K562 (cell line): ENCODE measurements at regions not wholly inside any gene's neighbourhood (a gene's known extent, or its start where the extent isn't known, plus 50 kb on each side); places are given as distances from the start of the nearest gene placed in this dataset.

Experiments used
- ATAC-seq: fragments of 200-7000 bp; cut with Tn5 transposase; 3 replicates; pipeline ENCODE4 v1.9.1; 2020; ENCODE audit warnings: moderate library complexity
- BruUV-seq: library from RNA; stranded (reverse); fragments of 400-500 nt; replicated peaks from 2 replicates; lab custom pipeline; 2021; lab: Mats Ljungman, UMichigan
- CTCF ChIA-PET: fragments of 300-600 bp; formaldehyde crosslinking; extraction: SDS; loops from one replicate; lab custom pipeline; 2021; ENCODE audit warnings: low intra/inter-chr PET ratio; lab: Yijun Ruan, JAX
- POLR2A ChIA-PET: fragments of 300-600, 350-650 bp; sonication (Branson Sonifier 250); formaldehyde crosslinking; extraction: SDS; loops from one replicate; lab custom pipeline; 2021; ENCODE audit warnings: antibody characterized with exemption, inconsistent platforms; lab: Yijun Ruan, JAX
- DNase-seq, 4 experiments: peaks; one replicate each; pipeline versions ENCODE4 v3.0.0 to v3.0.0-alpha.2; 2011 to 2018; ENCODE audit warnings: low spot score in 3 of 4, mixed read lengths in 3 of 4; ENCODE audit errors: extremely low read depth in 1 of 4
- FAIRE-seq: peaks from 2 replicates; lab custom pipeline; 2011; peaks lifted over from hg19 to GRCh38; lab: Jason Lieb, UNC
- H2AFZ ChIP-seq: 2 replicates; pipeline ENCODE4 v1.6.0; 2011; ENCODE audit warnings: low read depth, low read length, control low read depth, inconsistent platforms
- H3K27ac ChIP-seq: fragments of 200-600 bp; 3 replicates; pipeline ENCODE4 v1.8.0; 2011; ENCODE audit warnings: low read depth, mild to moderate bottlenecking, control low read depth, inconsistent platforms, low read length, moderate library complexity, mixed read lengths; ENCODE audit errors: extremely low read depth
- H3K27me3 ChIP-seq, 2 experiments: fragments of 300-600 bp in 1 of 2; 2 replicates in 1 of 2; 3 replicates in 1 of 2; pipeline versions ENCODE4 v1.6.0 to v1.8.0; 2011; ENCODE audit warnings: inconsistent platforms in 2 of 2, low read length in 2 of 2, mild to moderate bottlenecking in 1 of 2, mixed read lengths in 1 of 2, moderate library complexity in 1 of 2; ENCODE audit not compliant: control insufficient read depth in 2 of 2, insufficient read depth in 2 of 2
- H3K36me3 ChIP-seq: fragments of 300-600 bp; 3 replicates; pipeline ENCODE4 v1.8.0; 2011; ENCODE audit warnings: mild to moderate bottlenecking, low read length, inconsistent platforms; ENCODE audit not compliant: control insufficient read depth, insufficient read depth
- H3K4me1 ChIP-seq, 2 experiments: fragments of 200-600 bp in 1 of 2; replicated peaks in 1 of 2; 2 replicates in 1 of 2; 3 replicates in 1 of 2; pipeline versions ENCODE4 v1.5.1 to v1.8.0; 2011; ENCODE audit warnings: inconsistent platforms in 2 of 2, low read length in 2 of 2, mild to moderate bottlenecking in 1 of 2, mixed read lengths in 1 of 2, moderate library complexity in 1 of 2; ENCODE audit not compliant: control insufficient read depth in 2 of 2, insufficient read depth in 2 of 2
- H3K4me2 ChIP-seq: 2 replicates; pipeline ENCODE4 v1.6.1; 2011; ENCODE audit warnings: low read length, control low read depth, inconsistent platforms, mixed read lengths; ENCODE audit not compliant: insufficient read depth
- H3K4me3 ChIP-seq: fragments of 200-600 bp; sonication (generic), shearing (Covaris generic); 2 replicates; pipeline ENCODE4 v1.5.1; 2016; ENCODE audit warnings: control low read depth, inconsistent platforms
- H3K79me2 ChIP-seq: fragments of 200-600 bp; 3 replicates; pipeline ENCODE4 v1.8.0; 2011; ENCODE audit warnings: low read length, inconsistent platforms; ENCODE audit not compliant: control insufficient read depth, insufficient read depth
- H3K9ac ChIP-seq, 2 experiments: 2 replicates each; pipeline versions ENCODE4 v1.6.0 to v1.6.1; 2011; ENCODE audit warnings: low read depth in 2 of 2, low read length in 2 of 2, control low read depth in 1 of 2, inconsistent platforms in 1 of 2, mild to moderate bottlenecking in 1 of 2, mixed read lengths in 1 of 2; ENCODE audit not compliant: insufficient read depth in 1 of 2
- H3K9me1 ChIP-seq: one replicate; pipeline ENCODE4 v1.6.0; 2011; ENCODE audit warnings: inconsistent platforms, mild to moderate bottlenecking, low read length, moderate library complexity; ENCODE audit not compliant: control insufficient read depth, insufficient read depth
- H3K9me3 ChIP-seq: replicated peaks from 2 replicates; pipeline ENCODE4 v1.5.1; 2011; ENCODE audit warnings: low read depth, low read length, inconsistent platforms; ENCODE audit not compliant: control insufficient read depth, insufficient read depth
- H4K20me1 ChIP-seq: replicated peaks from 2 replicates; pipeline ENCODE4 v1.6.1; 2011; ENCODE audit warnings: low read length, inconsistent platforms, mixed read lengths; ENCODE audit not compliant: control insufficient read depth, insufficient read depth
- EWSR1 ChIP-seq: fragments of 450-650 bp; IDR thresholded peaks from 2 replicates; pipeline ENCODE4 v1.6.1; 2018; ENCODE audit warnings: borderline replicate concordance, mild to moderate bottlenecking, low read depth, moderate library complexity; ENCODE audit not compliant: partially characterized antibody
- FOXA1 ChIP-seq: fragments of 450-650 bp; IDR thresholded peaks from 2 replicates; pipeline ENCODE4 v1.6.1; 2016; ENCODE audit warnings: mild to moderate bottlenecking, borderline replicate concordance
- ZC3H4 ChIP-seq: sonication (generic); formaldehyde crosslinking; IDR thresholded peaks from 2 replicates; pipeline ENCODE4 v1.9.0; 2021; ENCODE audit warnings: missing genetic modification reagents, borderline replicate concordance
- WGBS: fragments of 100-300 bp; shearing (Covaris generic); methylation state at CpG from one replicate; pipeline ENCODE4 v1.1.6; 2016; ENCODE audit warnings: low coverage, mixed read lengths; ENCODE audit not compliant: insufficient coverage; ENCODE audit errors: missing lambda C conversion rate; 5-methylcytosine and 5-hydroxymethylcytosine counted together
- in situ Hi-C: fragments of 300-500 bp; cut with MboI; formaldehyde crosslinking; loops from 4 replicates; pipeline ENCODE4 v1.15.0; 2018; ENCODE audit warnings: inconsistent platforms, mixed read lengths
- intact Hi-C: fragments of 100-400 bp; cut with micrococcal nuclease; formaldehyde crosslinking; loops from 2 replicates; pipeline ENCODE4 v1.14.2; 2022
- TF ChIP-seq, protein P1 (sequence below): sonication (generic); formaldehyde crosslinking; IDR thresholded peaks from 2 replicates; pipeline ENCODE4 v1.8.0; 2023; ENCODE audit warnings: missing genetic modification reagents, mild to moderate bottlenecking, borderline replicate concordance
- TF ChIP-seq, protein P2 (sequence below), 2 experiments: fragments of 450-650 bp; conservative IDR thresholded peaks; 2 replicates each; pipeline ENCODE4 v1.6.1; 2017; ENCODE audit warnings: mild to moderate bottlenecking in 2 of 2, moderate library complexity in 2 of 2

DNA sequence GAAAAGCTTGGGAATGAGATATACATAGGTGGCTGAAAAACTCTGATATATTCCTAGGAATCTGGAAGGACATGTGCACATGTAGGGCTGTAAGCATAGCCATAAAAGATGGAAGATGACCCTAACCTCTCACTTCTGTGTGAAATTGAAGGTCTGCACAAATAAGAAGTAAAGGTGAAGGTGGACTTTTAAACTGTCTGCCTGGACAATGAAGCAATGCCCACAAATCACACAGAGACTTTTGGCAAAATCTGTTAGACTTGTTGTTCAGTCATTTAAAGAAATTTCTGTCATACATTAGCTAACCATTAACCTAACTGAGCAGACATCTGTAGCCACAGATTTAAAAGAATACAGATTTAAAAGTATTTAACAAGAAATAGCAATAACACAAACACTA lies 65.3 kb upstream of the CCDC178 start (continued):
- TF ChIP-seq FOXA1 = no peak

DNA sequence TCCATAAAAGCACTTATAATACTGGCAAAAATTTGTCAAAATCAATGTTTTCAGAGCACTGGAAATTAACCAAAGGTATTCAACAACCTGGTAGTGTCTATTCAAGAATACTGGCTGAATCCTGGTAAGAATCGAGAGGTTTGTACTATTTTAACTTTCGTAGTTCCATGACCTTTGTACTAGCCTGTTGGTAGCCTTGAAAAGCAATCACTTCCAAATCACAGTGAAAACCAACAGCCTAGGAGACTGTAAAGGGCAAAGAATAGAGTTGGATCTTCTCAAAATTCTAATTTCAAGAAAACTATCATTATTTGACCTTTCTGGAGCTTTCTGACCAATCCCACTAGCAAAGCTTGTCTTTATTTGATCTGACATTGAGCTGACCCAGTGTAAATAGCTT lies 64.8 kb upstream of the CCDC178 start:
- in situ Hi-C loops = no loop called here
- intact Hi-C loops = no loop called here
- WGBS = 0% methylated on average over 2 of the region's 2 CpGs
- Histone ChIP-seq H3K36me3 (no peaks in the 10 kb centered on the region), H2AFZ (no peak overlapping the region), H3K4me3 (no peak overlapping the region), H3K79me2 (no peaks in the 10 kb centered on the region), H4K20me1 (no peaks in the 10 kb centered on the region), H3K27ac (no peak overlapping the region), H3K4me1 (no peaks in the 10 kb centered on the region), H3K27me3 (no peaks in the 10 kb centered on the region), H3K9ac (no peak overlapping the region), H3K4me2 (no peak overlapping the region), H3K9me3 (no peaks in the 10 kb centered on the region; the same call in none of the 2 replicates), H3K9me1 (no peaks in the 10 kb centered on the region)
- no TSS peak for BruUV-seq
- FAIRE-seq (no peak), DNase-seq (no peak), ATAC-seq (no peak)
- POLR2A ChIA-PET = no interaction called here
- CTCF ChIA-PET = no interaction called here
- TF ChIP-seq, protein P1, sequence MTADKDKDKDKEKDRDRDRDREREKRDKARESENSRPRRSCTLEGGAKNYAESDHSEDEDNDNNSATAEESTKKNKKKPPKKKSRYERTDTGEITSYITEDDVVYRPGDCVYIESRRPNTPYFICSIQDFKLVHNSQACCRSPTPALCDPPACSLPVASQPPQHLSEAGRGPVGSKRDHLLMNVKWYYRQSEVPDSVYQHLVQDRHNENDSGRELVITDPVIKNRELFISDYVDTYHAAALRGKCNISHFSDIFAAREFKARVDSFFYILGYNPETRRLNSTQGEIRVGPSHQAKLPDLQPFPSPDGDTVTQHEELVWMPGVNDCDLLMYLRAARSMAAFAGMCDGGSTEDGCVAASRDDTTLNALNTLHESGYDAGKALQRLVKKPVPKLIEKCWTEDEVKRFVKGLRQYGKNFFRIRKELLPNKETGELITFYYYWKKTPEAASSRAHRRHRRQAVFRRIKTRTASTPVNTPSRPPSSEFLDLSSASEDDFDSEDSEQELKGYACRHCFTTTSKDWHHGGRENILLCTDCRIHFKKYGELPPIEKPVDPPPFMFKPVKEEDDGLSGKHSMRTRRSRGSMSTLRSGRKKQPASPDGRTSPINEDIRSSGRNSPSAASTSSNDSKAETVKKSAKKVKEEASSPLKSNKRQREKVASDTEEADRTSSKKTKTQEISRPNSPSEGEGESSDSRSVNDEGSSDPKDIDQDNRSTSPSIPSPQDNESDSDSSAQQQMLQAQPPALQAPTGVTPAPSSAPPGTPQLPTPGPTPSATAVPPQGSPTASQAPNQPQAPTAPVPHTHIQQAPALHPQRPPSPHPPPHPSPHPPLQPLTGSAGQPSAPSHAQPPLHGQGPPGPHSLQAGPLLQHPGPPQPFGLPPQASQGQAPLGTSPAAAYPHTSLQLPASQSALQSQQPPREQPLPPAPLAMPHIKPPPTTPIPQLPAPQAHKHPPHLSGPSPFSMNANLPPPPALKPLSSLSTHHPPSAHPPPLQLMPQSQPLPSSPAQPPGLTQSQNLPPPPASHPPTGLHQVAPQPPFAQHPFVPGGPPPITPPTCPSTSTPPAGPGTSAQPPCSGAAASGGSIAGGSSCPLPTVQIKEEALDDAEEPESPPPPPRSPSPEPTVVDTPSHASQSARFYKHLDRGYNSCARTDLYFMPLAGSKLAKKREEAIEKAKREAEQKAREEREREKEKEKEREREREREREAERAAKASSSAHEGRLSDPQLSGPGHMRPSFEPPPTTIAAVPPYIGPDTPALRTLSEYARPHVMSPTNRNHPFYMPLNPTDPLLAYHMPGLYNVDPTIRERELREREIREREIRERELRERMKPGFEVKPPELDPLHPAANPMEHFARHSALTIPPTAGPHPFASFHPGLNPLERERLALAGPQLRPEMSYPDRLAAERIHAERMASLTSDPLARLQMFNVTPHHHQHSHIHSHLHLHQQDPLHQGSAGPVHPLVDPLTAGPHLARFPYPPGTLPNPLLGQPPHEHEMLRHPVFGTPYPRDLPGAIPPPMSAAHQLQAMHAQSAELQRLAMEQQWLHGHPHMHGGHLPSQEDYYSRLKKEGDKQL (CRISPR knock-in tag) = no peak
- TF ChIP-seq ZC3H4 (CRISPR knock-in tag) (no peak), EWSR1 (no peak)
- TF ChIP-seq, protein P2, sequence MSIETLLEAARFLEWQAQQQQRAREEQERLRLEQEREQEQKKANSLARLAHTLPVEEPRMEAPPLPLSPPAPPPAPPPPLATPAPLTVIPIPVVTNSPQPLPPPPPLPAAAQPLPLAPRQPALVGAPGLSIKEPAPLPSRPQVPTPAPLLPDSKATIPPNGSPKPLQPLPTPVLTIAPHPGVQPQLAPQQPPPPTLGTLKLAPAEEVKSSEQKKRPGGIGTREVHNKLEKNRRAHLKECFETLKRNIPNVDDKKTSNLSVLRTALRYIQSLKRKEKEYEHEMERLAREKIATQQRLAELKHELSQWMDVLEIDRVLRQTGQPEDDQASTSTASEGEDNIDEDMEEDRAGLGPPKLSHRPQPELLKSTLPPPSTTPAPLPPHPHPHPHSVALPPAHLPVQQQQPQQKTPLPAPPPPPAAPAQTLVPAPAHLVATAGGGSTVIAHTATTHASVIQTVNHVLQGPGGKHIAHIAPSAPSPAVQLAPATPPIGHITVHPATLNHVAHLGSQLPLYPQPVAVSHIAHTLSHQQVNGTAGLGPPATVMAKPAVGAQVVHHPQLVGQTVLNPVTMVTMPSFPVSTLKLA (conservative IDR thresholded peaks at IDR 0.05) = no peak
